GM18519 (cell line): ENCODE measurements at regions not wholly inside any gene's neighbourhood (a gene's known extent, or its start where the extent isn't known, plus 50 kb on each side); places are given as distances from the start of the nearest gene placed in this dataset.

Source experiments
- ATAC-seq: cut with Tn5 transposase; IDR thresholded peaks from one replicate; pipeline ENCODE4 v1.9.1; 2021; ENCODE audit warnings: mild to moderate bottlenecking, moderate library complexity; ENCODE audit not compliant: unreplicated experiment, low FRiP score

GRCh38 chr2:9681427-9681817 lies 50.6 kb upstream of the YWHAQ start:
- ATAC-seq = no peak

GRCh38 chr2:9685637-9686036 lies 54.8 kb upstream of the YWHAQ start:
- no peak for ATAC-seq

- no peak for ATAC-seq
Observed at GRCh38 chr2:9686061-9686460, 55.3 kb upstream of the YWHAQ start.

- no peak for ATAC-seq
Observed at GRCh38 chr2:9690252-9690651, 59.5 kb upstream of the YWHAQ start.

- ATAC-seq = no peak
Observed at GRCh38 chr2:9690716-9691498, 60.1 kb upstream of the YWHAQ start.

GRCh38 chr2:9692456-9693195 lies 61.8 kb upstream of the YWHAQ start:
- no peak for ATAC-seq

- no peak for ATAC-seq
Observed at GRCh38 chr2:9693196-9693491, 62.3 kb upstream of the YWHAQ start.

GRCh38 chr2:9693646-9694045 lies 62.8 kb upstream of the YWHAQ start:
- no peak for ATAC-seq

GRCh38 chr2:9694661-9695234 lies 64.0 kb upstream of the YWHAQ start:
- ATAC-seq = no peak

GRCh38 chr2:9695941-9696340 lies 65.1 kb upstream of the YWHAQ start:
- no peak for ATAC-seq

GRCh38 chr2:9696731-9697130 lies 65.9 kb upstream of the YWHAQ start:
- ATAC-seq = no peak

- no peak for ATAC-seq
Observed at GRCh38 chr2:9697909-9698308, 67.1 kb upstream of the YWHAQ start.

- ATAC-seq = no peak
Observed at GRCh38 chr2:9699139-9700108, 68.6 kb upstream of the YWHAQ start.

- no peak for ATAC-seq
Observed at GRCh38 chr2:9700109-9700495, 69.3 kb upstream of the YWHAQ start.

- ATAC-seq = no peak
Observed at GRCh38 chr2:9702604-9703084, 71.8 kb upstream of the YWHAQ start.

GRCh38 chr2:9703085-9703678 lies 72.4 kb upstream of the YWHAQ start:
- no peak for ATAC-seq

- no peak for ATAC-seq
Observed at GRCh38 chr2:9703701-9704221, 73.0 kb upstream of the YWHAQ start.

GRCh38 chr2:9704600-9704999 lies 73.8 kb upstream of the YWHAQ start:
- no peak for ATAC-seq

GRCh38 chr2:9705196-9705595 lies 74.4 kb upstream of the YWHAQ start:
- no peak for ATAC-seq

GRCh38 chr2:9707008-9707407 lies 76.2 kb upstream of the YWHAQ start:
- no peak for ATAC-seq
